HCT116 (cell line): ENCODE measurements at regions not wholly inside any gene's neighbourhood (a gene's known extent, or its start where the extent isn't known, plus 50 kb on each side); places are given as distances from the start of the nearest gene placed in this dataset.

Experiments used
- ATAC-seq: fragments of 200-7000 bp; cut with Tn5 transposase; 2 replicates; pipeline ENCODE4 v1.9.1; 2020; ENCODE audit warnings: mild to moderate bottlenecking, moderate library complexity
- BruUV-seq: library from RNA; stranded (reverse); fragments of 400-500 nt; replicated peaks from 2 replicates; lab custom pipeline; 2021; lab: Mats Ljungman, UMichigan
- CTCF ChIA-PET: fragments of 300-600 bp; sonication (Branson Sonifier 250); formaldehyde crosslinking; loops from one replicate; lab custom pipeline; 2021; ENCODE audit warnings: antibody characterized with exemption; lab: Charles Lee
- POLR2A ChIA-PET: fragments of 300-600, 350-600 bp; sonication (Branson Sonifier 250); formaldehyde crosslinking; loops from one replicate; lab custom pipeline; 2021; ENCODE audit warnings: antibody characterized with exemption; lab: Charles Lee
- RAD21 ChIA-PET, 2 experiments: fragments of 300-600 bp; sonication (Branson Sonifier 250); formaldehyde crosslinking; loops; one replicate each; lab custom pipeline; 2023; ENCODE audit warnings: low total read pairs in 2 of 2; ENCODE audit not compliant: uncharacterized antibody in 2 of 2, unreplicated experiment in 2 of 2, low non-redundant PET in 1 of 2; lab: Charles Lee
- DNase-seq: peaks from one replicate; pipeline ENCODE4 v3.0.0-alpha.2; 2010; ENCODE audit warnings: low read depth, low spot score
- H2AFZ ChIP-seq: fragments of 200-600 bp; shearing (Covaris generic), sonication (generic); 2 replicates; pipeline ENCODE4 v1.6.1; 2017; ENCODE audit warnings: low read depth, mixed run types, mixed read lengths, antibody characterized with exemption, low read length; ENCODE audit not compliant: poor library complexity, severe bottlenecking
- H3K27ac ChIP-seq: 2 replicates; pipeline ENCODE4 v1.5.1; 2012; ENCODE audit warnings: low read depth, low read length
- H3K27me3 ChIP-seq: fragments of 200-600 bp; sonication (generic); 2 replicates; pipeline ENCODE4 v1.6.1; 2016; ENCODE audit warnings: mixed run types, low read length, mixed read lengths; ENCODE audit not compliant: insufficient read depth
- H3K36me3 ChIP-seq, 2 experiments: fragments of 200-500 bp in 1 of 2; fragments of 200-600 bp in 1 of 2; sonication (Bioruptor generic) in 1 of 2; sonication (generic) in 1 of 2; 2 replicates each; pipeline versions ENCODE4 v1.5.1 to v1.6.1; 2014 to 2016; ENCODE audit warnings: low read length in 2 of 2, inconsistent platforms in 1 of 2, mixed read lengths in 1 of 2, mixed run types in 1 of 2; ENCODE audit not compliant: insufficient read depth in 2 of 2, control insufficient read depth in 1 of 2
- H3K4me1 ChIP-seq, 2 experiments: fragments of 200-600 bp in 1 of 2; sonication (generic) in 1 of 2; 2 replicates each; pipeline versions ENCODE4 v1.5.1 to v1.6.1; 2012 to 2017; ENCODE audit warnings: low read length in 2 of 2, inconsistent platforms in 1 of 2, mild to moderate bottlenecking in 1 of 2, mixed read lengths in 1 of 2, mixed run types in 1 of 2, moderate library complexity in 1 of 2; ENCODE audit not compliant: insufficient read depth in 2 of 2, control insufficient read depth in 1 of 2
- H3K4me2 ChIP-seq: fragments of 200-600 bp; sonication (generic); 2 replicates; pipeline ENCODE4 v1.6.1; 2017; ENCODE audit warnings: mixed run types, low read length, mixed read lengths
- H3K4me3 ChIP-seq, 2 experiments: fragments of 200-600 bp in 1 of 2; sonication (generic) in 1 of 2; replicated peaks in 1 of 2; 2 replicates each; pipeline ENCODE4 v1.5.1; 2011 to 2016; ENCODE audit warnings: low read length in 2 of 2, control low read depth in 1 of 2, low read depth in 1 of 2, mild to moderate bottlenecking in 1 of 2, mixed read lengths in 1 of 2, mixed run types in 1 of 2
- H3K79me2 ChIP-seq: fragments of 200-600 bp; sonication (generic); 2 replicates; pipeline ENCODE4 v1.6.1; 2017; ENCODE audit warnings: mild to moderate bottlenecking, mixed run types, low read length, moderate library complexity, mixed read lengths; ENCODE audit not compliant: insufficient read depth
- H3K9ac ChIP-seq: fragments of 200-600 bp; sonication (generic); 2 replicates; pipeline ENCODE4 v1.6.1; 2016; ENCODE audit warnings: low read length, mixed read lengths
- H3K9me2 ChIP-seq: fragments of 200-600 bp; sonication (generic), shearing (Covaris generic); 2 replicates; pipeline ENCODE4 v1.6.1; 2017; ENCODE audit warnings: mixed run types, mild to moderate bottlenecking, moderate library complexity; ENCODE audit not compliant: insufficient read depth
- H3K9me3 ChIP-seq, 2 experiments: fragments of 200-500 bp in 1 of 2; fragments of 200-600 bp in 1 of 2; sonication (Bioruptor generic) in 1 of 2; sonication (generic) in 1 of 2; 2 replicates each; pipeline ENCODE4 v1.6.1; 2014 to 2017; ENCODE audit warnings: low read length in 2 of 2, mixed read lengths in 2 of 2, inconsistent platforms in 1 of 2, low read depth in 1 of 2, mild to moderate bottlenecking in 1 of 2, mixed run types in 1 of 2, moderate library complexity in 1 of 2; ENCODE audit not compliant: control insufficient read depth in 1 of 2, insufficient read depth in 1 of 2
- H4K20me1 ChIP-seq: fragments of 200-600 bp; sonication (generic), shearing (Covaris generic); 2 replicates; pipeline ENCODE4 v1.6.1; 2017; ENCODE audit warnings: mixed run types, mild to moderate bottlenecking, moderate library complexity; ENCODE audit not compliant: insufficient read depth
- CBX3 ChIP-seq: IDR thresholded peaks from 2 replicates; pipeline ENCODE4 v1.6.1; 2012; ENCODE audit warnings: low read depth
- CTCF ChIP-seq, 3 experiments: fragments of 200-600 bp in 1 of 3; sonication (generic) in 1 of 3; IDR thresholded peaks in 2 of 3; conservative IDR thresholded peaks in 1 of 3; 2 replicates each; pipeline ENCODE4 v1.5.1; 2012 to 2017; ENCODE audit warnings: low read depth in 2 of 3, low read length in 2 of 3, antibody characterized with exemption in 1 of 3, borderline replicate concordance in 1 of 3, control low read depth in 1 of 3, mild to moderate bottlenecking in 1 of 3, mixed read lengths in 1 of 3, mixed run types in 1 of 3, moderate library complexity in 1 of 3; ENCODE audit not compliant: insufficient read depth in 1 of 3
- EZH2 ChIP-seq: fragments of 200-600 bp; sonication (generic); IDR thresholded peaks from 2 replicates; pipeline ENCODE4 v1.6.1; 2017; ENCODE audit warnings: antibody characterized with exemption, mixed run types
- FOSL1 ChIP-seq: IDR thresholded peaks from 2 replicates; pipeline ENCODE4 v1.6.1; 2012; ENCODE audit warnings: low read depth
- SP1 ChIP-seq: IDR thresholded peaks from 2 replicates; pipeline ENCODE4 v1.6.1; 2012; ENCODE audit warnings: low read depth
- ZBTB33 ChIP-seq: IDR thresholded peaks from 2 replicates; pipeline ENCODE4 v1.6.1; 2011; ENCODE audit warnings: mild to moderate bottlenecking, low read length, moderate library complexity; ENCODE audit not compliant: insufficient replicate concordance; ENCODE audit errors: extremely low read depth
- intact Hi-C: fragments of 100-400 bp; cut with micrococcal nuclease; formaldehyde crosslinking; loops from 2 replicates; pipeline ENCODE4 v1.10.0; 2022

GRCh38 chr13:78067290-78067689 lies 148.7 kb upstream of the EDNRB start:
- no TSS peak for BruUV-seq
- RAD21 ChIA-PET, result no interaction called here
- POLR2A ChIA-PET, result no interaction called here
- Histone ChIP-seq H3K9me2 (no peaks in the 10 kb centered on the region), H3K9me3 (peaks cover 0 to 9% of the 10 kb centered on the region in 2 experiments; a peak in 1 of 4 replicates), H2AFZ (no peak overlapping the region), H3K79me2 (no peaks in the 10 kb centered on the region)
- CTCF ChIA-PET, result no interaction called here
- ATAC-seq (no peak), DNase-seq (no peak)
- TF ChIP-seq EZH2 (no peak), CTCF (IDR thresholded peaks at IDR 0.05 in 2 of 3, conservative IDR thresholded peaks at IDR 0.05 in 1 of 3; ENCODE audit: borderline replicate concordance in 1 of 3, insufficient read depth in 1 of 3, low read depth in 2 of 3, low read length in 2 of 3) (no peak), SP1 (no peak), CBX3 (no peak), FOSL1 (no peak), ZBTB33 (no peak)
- TF ChIP-seq, all 23 proteins: peak for 0
- intact Hi-C loops, result no loop called here
- Histone ChIP-seq H3K27ac (no peak overlapping the region), H3K4me3 (no peak overlapping the region), H3K4me2 (no peak overlapping the region), H3K27me3 (no peaks in the 10 kb centered on the region), H3K36me3 (no peaks in the 10 kb centered on the region), H3K9ac (no peak overlapping the region), H4K20me1 (no peaks in the 10 kb centered on the region), H3K4me1 (no peaks in the 10 kb centered on the region)
